ENCODE measurements at regions not wholly inside any gene's neighbourhood (a gene's known extent, or its start where the extent isn't known, plus 50 kb on each side); places are given as distances from the start of the nearest gene placed in this dataset.

GRCh38 chr3:118057086-118057485 lies 977.6 kb downstream of the IGSF11 start:
- no peaks in the 10 kb centered on the region for H3K4me1 Mint-ChIP-seq
- H3K27ac Mint-ChIP-seq = no peak overlapping the region
- no peaks in the 10 kb centered on the region for H3K27me3 Mint-ChIP-seq
- no peak overlapping the region for H3K4me3 Mint-ChIP-seq
- H3K9me3 Mint-ChIP-seq = peaks cover 13% of the 10 kb centered on the region
- no peaks in the 10 kb centered on the region for H3K36me3 Mint-ChIP-seq

GRCh38 chr3:118059096-118059495 lies 975.5 kb downstream of the IGSF11 start:
- no peaks in the 10 kb centered on the region for H3K4me1 Mint-ChIP-seq
- H3K27me3 Mint-ChIP-seq = no peaks in the 10 kb centered on the region
- H3K27ac Mint-ChIP-seq = no peak overlapping the region
- no peaks in the 10 kb centered on the region for H3K36me3 Mint-ChIP-seq
- H3K9me3 Mint-ChIP-seq = peaks cover 16% of the 10 kb centered on the region
- H3K4me3 Mint-ChIP-seq = no peak overlapping the region

GRCh38 chr3:118067439-118067838 lies 967.2 kb downstream of the IGSF11 start:
- Mint-ChIP-seq H3K9me3 (peaks cover 13% of the 10 kb centered on the region), H3K4me1 (no peaks in the 10 kb centered on the region), H3K27me3 (no peaks in the 10 kb centered on the region), H3K4me3 (no peak overlapping the region), H3K36me3 (no peaks in the 10 kb centered on the region), H3K27ac (no peak overlapping the region)

- peaks cover 12% of the 10 kb centered on the region for H3K9me3 Mint-ChIP-seq
- H3K4me1 Mint-ChIP-seq = no peaks in the 10 kb centered on the region
- no peaks in the 10 kb centered on the region for H3K27me3 Mint-ChIP-seq
- no peaks in the 10 kb centered on the region for H3K36me3 Mint-ChIP-seq
- H3K27ac Mint-ChIP-seq = no peak overlapping the region
- no peak overlapping the region for H3K4me3 Mint-ChIP-seq
Observed at GRCh38 chr3:118075873-118076272, 958.8 kb downstream of the IGSF11 start.

GRCh38 chr3:118077332-118077731 lies 957.3 kb downstream of the IGSF11 start:
- Mint-ChIP-seq H3K27me3 (no peaks in the 10 kb centered on the region), H3K36me3 (no peaks in the 10 kb centered on the region), H3K4me3 (no peak overlapping the region), H3K27ac (no peak overlapping the region), H3K4me1 (no peaks in the 10 kb centered on the region), H3K9me3 (peaks cover 12% of the 10 kb centered on the region)

GRCh38 chr3:118080889-118081288 lies 953.8 kb downstream of the IGSF11 start:
- Mint-ChIP-seq H3K4me1 (no peaks in the 10 kb centered on the region), H3K27ac (no peak overlapping the region), H3K9me3 (no peaks in the 10 kb centered on the region), H3K36me3 (no peaks in the 10 kb centered on the region), H3K27me3 (no peaks in the 10 kb centered on the region), H3K4me3 (no peak overlapping the region)

GRCh38 chr3:118088696-118089095 lies 946.0 kb downstream of the IGSF11 start:
- Mint-ChIP-seq H3K27ac (no peak overlapping the region), H3K9me3 (peaks cover 6% of the 10 kb centered on the region), H3K4me1 (no peaks in the 10 kb centered on the region), H3K36me3 (no peaks in the 10 kb centered on the region), H3K27me3 (no peaks in the 10 kb centered on the region), H3K4me3 (no peak overlapping the region)

GRCh38 chr3:118089563-118089962 lies 945.1 kb downstream of the IGSF11 start:
- H3K4me1 Mint-ChIP-seq = no peaks in the 10 kb centered on the region
- H3K9me3 Mint-ChIP-seq = peaks cover 6% of the 10 kb centered on the region
- H3K27me3 Mint-ChIP-seq = no peaks in the 10 kb centered on the region
- H3K27ac Mint-ChIP-seq = no peak overlapping the region
- H3K4me3 Mint-ChIP-seq = no peak overlapping the region
- no peaks in the 10 kb centered on the region for H3K36me3 Mint-ChIP-seq

- no peaks in the 10 kb centered on the region for H3K27me3 Mint-ChIP-seq
- H3K4me1 Mint-ChIP-seq = no peaks in the 10 kb centered on the region
- H3K9me3 Mint-ChIP-seq = peaks cover 5% of the 10 kb centered on the region
- H3K36me3 Mint-ChIP-seq = no peaks in the 10 kb centered on the region
- no peak overlapping the region for H3K27ac Mint-ChIP-seq
- H3K4me3 Mint-ChIP-seq = no peak overlapping the region
Observed at GRCh38 chr3:118097226-118097625, 937.4 kb downstream of the IGSF11 start.

GRCh38 chr3:118097660-118098059 lies 937.0 kb downstream of the IGSF11 start:
- Mint-ChIP-seq H3K9me3 (peaks cover under 1% of the 10 kb centered on the region), H3K4me3 (no peak overlapping the region), H3K27me3 (no peaks in the 10 kb centered on the region), H3K4me1 (no peaks in the 10 kb centered on the region), H3K27ac (no peak overlapping the region), H3K36me3 (no peaks in the 10 kb centered on the region)

- H3K27ac Mint-ChIP-seq = no peak overlapping the region
- no peaks in the 10 kb centered on the region for H3K27me3 Mint-ChIP-seq
- H3K4me1 Mint-ChIP-seq = no peaks in the 10 kb centered on the region
- H3K4me3 Mint-ChIP-seq = no peak overlapping the region
- H3K36me3 Mint-ChIP-seq = no peaks in the 10 kb centered on the region
- no peaks in the 10 kb centered on the region for H3K9me3 Mint-ChIP-seq
Observed at GRCh38 chr3:118098827-118099226, 935.8 kb downstream of the IGSF11 start.

- H3K4me1 Mint-ChIP-seq = no peaks in the 10 kb centered on the region
- no peak overlapping the region for H3K27ac Mint-ChIP-seq
- H3K9me3 Mint-ChIP-seq = no peaks in the 10 kb centered on the region
- no peak overlapping the region for H3K4me3 Mint-ChIP-seq
- no peaks in the 10 kb centered on the region for H3K27me3 Mint-ChIP-seq
- no peaks in the 10 kb centered on the region for H3K36me3 Mint-ChIP-seq
Observed at GRCh38 chr3:118101891-118102290, 932.8 kb downstream of the IGSF11 start.

GRCh38 chr3:118102737-118103136 lies 931.9 kb downstream of the IGSF11 start:
- H3K27ac Mint-ChIP-seq = no peak overlapping the region
- H3K36me3 Mint-ChIP-seq = no peaks in the 10 kb centered on the region
- no peaks in the 10 kb centered on the region for H3K4me1 Mint-ChIP-seq
- H3K4me3 Mint-ChIP-seq = no peak overlapping the region
- no peaks in the 10 kb centered on the region for H3K27me3 Mint-ChIP-seq
- H3K9me3 Mint-ChIP-seq = no peaks in the 10 kb centered on the region

- H3K36me3 Mint-ChIP-seq = no peaks in the 10 kb centered on the region
- H3K9me3 Mint-ChIP-seq = no peaks in the 10 kb centered on the region
Observed at GRCh38 chr3:118108201-118108600, 926.4 kb downstream of the IGSF11 start.

GRCh38 chr3:118108769-118109168 lies 925.9 kb downstream of the IGSF11 start:
- no peak overlapping the region for H3K27ac Mint-ChIP-seq
- H3K27me3 Mint-ChIP-seq = no peaks in the 10 kb centered on the region
- no peak overlapping the region for H3K4me3 Mint-ChIP-seq
- no peaks in the 10 kb centered on the region for H3K4me1 Mint-ChIP-seq
- no peaks in the 10 kb centered on the region for H3K36me3 Mint-ChIP-seq
- H3K9me3 Mint-ChIP-seq = no peaks in the 10 kb centered on the region

More at GRCh38 chr3:118108201-118108600, 926.4 kb downstream of the IGSF11 start:
- Mint-ChIP-seq H3K4me3 (no peak overlapping the region), H3K4me1 (no peaks in the 10 kb centered on the region), H3K27me3 (no peaks in the 10 kb centered on the region), H3K27ac (no peak overlapping the region)

GRCh38 chr3:118110211-118110610 lies 924.4 kb downstream of the IGSF11 start:
- H3K27ac Mint-ChIP-seq = no peak overlapping the region
- peaks cover 7% of the 10 kb centered on the region for H3K9me3 Mint-ChIP-seq
- H3K36me3 Mint-ChIP-seq = no peaks in the 10 kb centered on the region
- no peaks in the 10 kb centered on the region for H3K27me3 Mint-ChIP-seq
- H3K4me1 Mint-ChIP-seq = no peaks in the 10 kb centered on the region
- H3K4me3 Mint-ChIP-seq = no peak overlapping the region

- Mint-ChIP-seq H3K36me3 (no peaks in the 10 kb centered on the region), H3K9me3 (peaks cover 11% of the 10 kb centered on the region), H3K4me3 (no peak overlapping the region), H3K27ac (no peak overlapping the region), H3K4me1 (no peaks in the 10 kb centered on the region), H3K27me3 (no peaks in the 10 kb centered on the region)
Observed at GRCh38 chr3:118116991-118117390, 917.7 kb downstream of the IGSF11 start.
